Kidney (tissue), 13 donors: ENCODE measurements at regions not wholly inside any gene's neighbourhood (a gene's known extent, or its start where the extent isn't known, plus 50 kb on each side); places are given as distances from the start of the nearest gene placed in this dataset.
"Not testable (repeated sequence)": the region's sequence is repeated elsewhere in the genome, so short reads cannot be mapped to it uniquely, and the experiment has no call there.

Experiments used
- DNase-seq, 5 donors: peaks; one replicate each; pipeline ENCODE4 v3.0.0-alpha.2; 2013 to 2020
- FAIRE-seq: peaks from 2 replicates; lab custom pipeline; 2012; peaks lifted over from hg19 to GRCh38; lab: Jason Lieb, UNC
- H3K27ac ChIP-seq, 2 donors: one replicate each; pipeline ENCODE4 v1.7.0; 2013; ENCODE audit warnings: low read depth in 2 of 2, low read length in 2 of 2, inconsistent platforms in 1 of 2
- H3K27me3 ChIP-seq: one replicate; pipeline ENCODE4 v1.7.1; 2013; ENCODE audit warnings: low read length, inconsistent platforms; ENCODE audit not compliant: control insufficient read depth, insufficient read depth
- H3K36me3 ChIP-seq, 3 donors: one replicate each; pipeline versions ENCODE4 v1.7.0 to v1.7.1; 2013; ENCODE audit warnings: low read length in 3 of 3, control low read depth in 1 of 3, inconsistent platforms in 1 of 3; ENCODE audit not compliant: insufficient read depth in 3 of 3, control insufficient read depth in 2 of 3
- H3K4me1 ChIP-seq, 3 donors: one replicate each; pipeline versions ENCODE4 v1.7.0 to v1.7.1; 2013; ENCODE audit warnings: low read length in 3 of 3, inconsistent platforms in 1 of 3, low read depth in 1 of 3; ENCODE audit not compliant: control insufficient read depth in 2 of 3, insufficient read depth in 2 of 3
- H3K4me3 ChIP-seq, 3 donors: one replicate each; pipeline versions ENCODE4 v1.7.0 to v1.8.1; 2013; ENCODE audit warnings: low read length in 3 of 3, control low read depth in 1 of 3, inconsistent platforms in 1 of 3
- H3K9ac ChIP-seq, 3 donors: one replicate each; pipeline versions ENCODE4 v1.7.0 to v1.7.1; 2013; ENCODE audit warnings: low read length in 3 of 3, control low read depth in 1 of 3, inconsistent platforms in 1 of 3
- H3K9me3 ChIP-seq, 3 donors: one replicate each; pipeline versions ENCODE4 v1.7.0 to v1.7.1; 2013; ENCODE audit warnings: low read length in 3 of 3, control low read depth in 1 of 3, inconsistent platforms in 1 of 3; ENCODE audit not compliant: control insufficient read depth in 2 of 3, insufficient read depth in 1 of 3
- CTCF ChIP-seq: IDR thresholded peaks from 3 replicates; pipeline ENCODE4 v1.5.1; 2012; ENCODE audit warnings: mild to moderate bottlenecking, moderate library complexity, borderline replicate concordance; ENCODE audit not compliant: insufficient read depth; ENCODE audit errors: extremely low read depth
- intact Hi-C: fragments of 100-400 bp; cut with DNase I; formaldehyde crosslinking; loops from one replicate; pipeline ENCODE4 v1.11.1; 2022
- donor health status: control.
- donor health status: control.
- donor health status: control.
- donor health status: control.
- donor health status: control.
- donor health status: DM: yes; HTN: yes; CAD: no.
- donor health status: Normal renal cell carcinoma (clear cell type).

- no peak for TF ChIP-seq CTCF
- H3K4me3 ChIP-seq: no peak overlapping the region
- H3K36me3 ChIP-seq: no peaks in the 10 kb centered on the region
- no peak for FAIRE-seq
- H3K9ac ChIP-seq: no peak overlapping the region
- intact Hi-C loops: no loop called here
- H3K4me1 ChIP-seq: no peaks in the 10 kb centered on the region
- H3K27me3 ChIP-seq: no peaks in the 10 kb centered on the region
- no peak for DNase-seq
- H3K9me3 ChIP-seq: no peaks in the 10 kb centered on the region
- H3K27ac ChIP-seq: no peak overlapping the region
Observed at GRCh38 chr7:118948508-118948907, 724.0 kb downstream of the ANKRD7 start.

- Histone ChIP-seq H3K9ac (no peak overlapping the region), H3K36me3 (no peaks in the 10 kb centered on the region), H3K4me1 (no peaks in the 10 kb centered on the region), H3K4me3 (no peak overlapping the region), H3K27ac (no peak overlapping the region), H3K27me3 (no peaks in the 10 kb centered on the region), H3K9me3 (no peaks in the 10 kb centered on the region)
- no peak for TF ChIP-seq CTCF
- DNase-seq (peak in 1 of 5 donors; percentile 1), FAIRE-seq (no peak)
- intact Hi-C loops: no loop called here
Observed at GRCh38 chr7:118949031-118949430, 724.5 kb downstream of the ANKRD7 start.

- intact Hi-C loops, DNase-seq, H3K27ac ChIP-seq, FAIRE-seq, H3K9ac ChIP-seq, H3K4me1 ChIP-seq, H3K36me3 ChIP-seq, H3K27me3 ChIP-seq, H3K9me3 ChIP-seq, H3K4me3 ChIP-seq: not testable (repeated sequence)
Observed at GRCh38 chr7:118956285-118956684, 731.8 kb downstream of the ANKRD7 start.

- H3K4me1 ChIP-seq: no peaks in the 10 kb centered on the region
- intact Hi-C loops: no loop called here
- no peak overlapping the region for H3K4me3 ChIP-seq
- no peak overlapping the region for H3K27ac ChIP-seq
- no peak overlapping the region for H3K9ac ChIP-seq
- no peaks in the 10 kb centered on the region for H3K27me3 ChIP-seq
- FAIRE-seq (no peak), DNase-seq (no peak)
- no peaks in the 10 kb centered on the region for H3K36me3 ChIP-seq
- TF ChIP-seq CTCF: no peak
- H3K9me3 ChIP-seq: no peaks in the 10 kb centered on the region
Observed at GRCh38 chr7:118969370-118969769, 744.9 kb downstream of the ANKRD7 start.
